T-helper 2 cell treated with Interferon-gamma antibody and Interleukin-4, amounts not matched to agents 100 ng/mL and 5 ng/mL, for 36 hours (primary cell): ENCODE measurements at regions not wholly inside any gene's neighbourhood (a gene's known extent, or its start where the extent isn't known, plus 50 kb on each side); places are given as distances from the start of the nearest gene placed in this dataset.

ENCODE experiments used
- intact Hi-C: fragments of 100-400 bp; cut with micrococcal nuclease; formaldehyde crosslinking; loops from one replicate; pipeline ENCODE4 v1.15.1; 2023

DNA sequence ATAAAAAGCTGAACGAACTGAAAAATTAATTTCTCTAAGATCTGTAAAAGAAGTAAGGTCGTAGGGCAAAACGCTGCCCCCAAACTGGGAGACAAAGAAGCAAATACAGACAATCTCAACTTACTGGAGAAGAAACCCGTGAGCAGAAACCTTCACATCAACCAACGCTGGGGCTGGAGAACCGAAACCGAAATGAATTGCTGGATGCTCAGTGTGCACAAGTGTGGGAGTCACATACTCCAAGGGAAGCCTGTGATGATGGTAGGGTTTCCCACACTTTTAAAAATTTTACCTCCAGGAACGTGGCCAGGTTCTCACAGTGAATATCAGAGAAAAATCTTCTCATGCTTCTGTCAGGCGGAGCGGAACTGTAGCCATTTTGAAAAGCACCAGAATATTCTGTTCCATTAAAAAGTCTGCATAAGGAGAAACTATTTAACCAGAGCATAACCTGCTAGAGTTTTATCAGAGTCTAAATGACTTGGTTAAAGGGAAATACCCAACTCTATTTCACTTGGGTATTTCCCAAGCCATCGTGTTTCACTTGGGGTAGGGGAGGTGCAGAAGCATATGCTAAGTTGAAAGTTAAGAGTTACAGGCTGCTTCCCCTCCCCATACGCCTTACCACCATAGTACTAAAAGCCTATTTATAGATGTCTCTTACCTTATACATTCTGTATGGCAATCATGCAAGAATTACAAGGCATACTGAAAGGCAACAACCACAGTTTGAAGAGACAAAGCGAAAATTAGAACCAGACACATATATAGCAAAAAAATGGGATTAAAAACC is 110.5 kb upstream of the SLITRK1 start:
- intact Hi-C loops = no loop called here

DNA sequence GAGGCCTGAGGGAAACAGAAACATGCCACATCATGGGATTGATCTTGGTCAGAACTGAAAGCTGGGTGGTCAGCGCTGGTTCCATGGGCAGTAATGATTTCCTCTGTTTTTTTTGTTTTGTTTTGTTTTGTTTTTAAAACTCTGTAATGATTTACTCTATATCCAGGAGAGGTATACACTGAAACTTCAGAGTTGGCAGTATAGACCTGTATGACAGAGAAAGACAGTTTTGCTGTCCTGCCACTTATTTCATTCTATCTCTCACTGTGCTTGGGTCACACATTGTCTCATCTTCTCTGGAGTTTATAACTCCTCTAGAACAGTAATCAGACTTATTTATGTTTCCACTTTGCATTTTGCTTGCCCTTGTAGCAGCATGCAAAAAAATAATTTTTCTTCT is 105.1 kb upstream of the SLITRK1 start:
- intact Hi-C loops = no loop called here

DNA sequence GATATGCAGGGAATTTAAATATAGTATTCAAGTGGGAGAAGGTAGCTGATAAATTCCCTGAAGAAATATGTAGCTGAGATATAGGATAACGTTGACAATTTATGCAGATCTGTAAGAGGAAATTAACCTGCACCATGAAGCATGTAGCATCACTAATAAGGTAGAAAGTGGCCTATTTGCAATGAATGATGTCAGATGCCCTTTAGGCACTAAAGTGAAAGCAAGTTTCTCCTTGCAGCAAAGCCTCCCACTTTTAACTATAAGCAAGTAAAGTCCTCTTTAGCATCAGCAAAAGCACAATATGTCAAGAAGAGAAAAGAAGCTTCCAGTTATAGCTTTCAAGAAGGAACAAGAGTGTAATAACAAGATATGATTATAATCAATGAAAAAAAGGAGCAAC is 102.5 kb upstream of the SLITRK1 start:
- intact Hi-C loops = no loop called here

DNA sequence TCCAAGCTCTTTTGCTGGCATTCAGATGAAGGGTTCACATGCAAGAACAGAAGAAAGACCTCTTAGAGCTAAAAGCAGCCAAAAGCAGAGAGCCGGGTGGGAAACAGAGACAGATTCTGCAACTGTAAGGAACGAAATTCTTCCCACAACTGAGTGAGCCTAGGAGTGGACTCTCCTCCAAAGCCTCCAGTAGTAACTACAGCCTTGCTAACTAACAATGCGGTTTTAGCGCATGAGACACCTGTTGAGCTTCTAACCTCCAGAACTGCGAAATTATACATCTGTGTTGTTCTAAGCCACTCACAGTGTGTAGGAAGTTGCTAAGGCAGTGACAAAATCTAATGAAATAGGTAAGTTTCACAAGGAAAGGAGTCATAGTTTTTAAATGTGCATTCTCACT is 98.1 kb upstream of the SLITRK1 start:
- intact Hi-C loops = no loop called here

DNA sequence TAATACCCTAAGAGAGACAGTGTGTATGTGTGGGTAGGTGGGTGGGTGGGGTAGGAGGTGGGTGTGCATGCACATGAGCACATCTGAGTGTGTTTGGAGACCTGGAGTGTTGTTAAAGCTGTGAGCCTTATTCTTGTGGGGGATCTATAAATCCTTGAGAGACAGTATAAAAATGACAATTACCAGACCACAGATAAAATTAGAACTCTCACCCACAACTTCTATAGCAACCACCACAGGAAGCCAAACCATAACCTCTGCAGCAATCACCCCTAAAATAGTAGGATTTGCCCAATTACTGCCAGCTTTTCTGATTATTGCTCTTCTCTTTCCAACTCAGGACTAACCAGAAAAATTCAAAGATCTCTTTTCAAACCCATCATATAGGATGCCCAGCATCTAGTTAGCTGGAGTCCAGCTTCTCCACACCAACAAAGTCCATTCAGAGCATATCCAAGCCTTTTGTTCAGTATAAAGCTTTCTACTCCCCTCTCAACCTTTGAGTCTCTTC is 93.4 kb upstream of the SLITRK1 start:
- intact Hi-C loops = no loop called here

DNA sequence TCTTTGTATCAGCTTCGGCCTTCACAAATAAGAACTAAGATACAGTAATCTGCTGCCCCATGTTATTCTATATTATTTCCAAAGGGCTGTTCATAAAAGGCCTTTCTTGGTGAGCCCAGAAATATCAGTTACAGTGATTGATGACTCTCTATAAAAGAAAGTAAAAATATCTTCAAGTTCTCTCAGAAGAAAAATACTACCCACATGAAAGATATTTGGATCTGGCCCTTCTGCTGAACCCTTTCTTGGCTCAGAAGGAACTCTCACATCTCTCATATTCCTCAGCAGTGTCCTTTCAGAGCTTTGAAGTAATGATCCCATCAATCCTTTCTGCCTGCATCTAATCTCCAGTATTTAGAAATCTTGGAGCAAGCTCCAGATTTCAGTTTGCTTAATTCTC is 76.3 kb upstream of the SLITRK1 start:
- intact Hi-C loops = no loop called here

DNA sequence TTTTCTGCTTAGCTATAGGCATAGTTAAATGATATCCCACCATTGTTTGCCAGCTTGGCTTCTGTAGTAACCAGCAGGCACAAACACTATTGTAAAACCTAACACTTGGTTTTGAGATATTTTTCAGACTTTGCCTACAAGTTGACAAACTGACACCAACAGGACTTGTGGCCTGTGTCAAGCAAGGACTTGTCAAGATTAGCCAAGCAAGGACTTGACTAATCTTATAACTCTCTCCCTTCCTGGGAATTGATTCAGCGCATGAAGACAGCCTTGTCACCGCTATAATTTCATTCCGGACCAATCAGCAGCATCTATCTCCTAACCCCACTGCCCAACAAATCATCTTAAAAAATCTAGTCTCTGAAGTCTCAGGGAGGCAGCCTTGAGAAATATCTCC is 72.7 kb upstream of the SLITRK1 start:
- intact Hi-C loops = no loop called here

DNA sequence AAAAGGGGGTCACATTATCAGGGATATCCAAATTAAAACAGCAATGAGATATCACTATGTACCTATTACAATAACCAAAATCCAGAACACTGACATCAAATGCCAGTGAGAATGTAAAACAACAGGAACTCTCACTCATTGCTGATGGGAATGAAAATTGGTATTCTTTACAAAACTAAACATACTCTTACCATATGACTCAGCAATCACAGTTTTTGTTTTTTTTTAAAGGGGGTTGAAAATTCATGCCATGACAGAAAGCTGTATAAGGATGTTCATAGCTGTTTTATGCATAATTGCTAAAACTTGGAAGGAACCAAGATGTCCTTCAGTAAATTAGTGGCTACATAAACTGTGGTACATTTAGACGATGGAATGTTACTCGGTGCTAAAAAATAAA is 71.6 kb upstream of the SLITRK1 start:
- intact Hi-C loops = no loop called here

DNA sequence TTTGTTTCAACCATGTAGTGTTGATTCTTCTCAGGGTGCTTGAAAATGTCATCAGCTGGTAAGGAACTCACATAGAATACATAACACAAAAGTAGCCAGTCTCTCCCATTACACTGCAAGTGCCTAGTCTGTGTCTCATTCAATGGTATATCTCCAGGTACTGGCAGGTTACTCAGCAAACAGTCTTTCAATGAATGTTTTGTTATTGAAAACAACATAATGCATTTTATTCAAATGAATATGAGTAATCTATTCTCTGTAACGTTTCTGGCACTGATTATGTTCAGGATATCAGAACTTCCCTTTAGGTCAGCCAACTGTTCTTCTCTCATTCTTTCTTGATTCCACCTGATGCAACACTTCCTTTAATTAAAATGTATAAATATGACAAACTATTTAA is 68.0 kb upstream of the SLITRK1 start:
- intact Hi-C loops = no loop called here

DNA sequence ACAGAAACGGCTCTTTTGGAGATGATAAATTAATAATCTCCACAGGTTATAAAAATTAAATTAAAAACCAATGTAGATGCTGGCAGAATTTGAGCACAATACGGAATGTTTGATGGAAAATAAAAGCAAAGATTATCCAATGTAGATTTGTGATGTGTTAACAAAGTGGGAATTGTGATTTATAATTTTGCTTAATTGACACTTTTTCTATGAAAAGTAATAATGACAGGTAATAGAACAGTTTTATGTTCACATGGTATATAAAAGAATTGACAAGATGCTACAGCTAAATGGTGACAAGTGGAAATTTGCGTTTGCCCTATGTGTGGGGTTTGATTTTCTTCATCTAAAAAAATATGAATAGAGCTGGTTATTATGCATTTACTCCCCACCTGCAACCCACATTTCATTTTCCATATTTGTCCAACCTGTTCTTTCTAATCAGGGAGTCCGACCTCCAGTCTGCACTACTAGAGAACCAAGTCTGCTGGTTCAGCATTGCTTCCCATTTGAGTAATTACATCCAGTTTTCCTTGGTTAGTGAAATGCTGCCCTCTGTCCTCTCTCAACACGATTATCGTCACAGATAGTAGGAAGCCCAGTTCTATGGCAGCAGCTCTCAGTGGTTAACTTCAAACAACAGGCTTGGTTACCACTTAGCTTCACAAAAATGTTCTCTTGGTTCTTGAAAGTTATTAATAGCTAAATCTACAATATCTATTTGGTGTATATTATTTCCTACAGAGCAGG is 61.4 kb upstream of the SLITRK1 start:
- intact Hi-C loops = no loop called here

DNA sequence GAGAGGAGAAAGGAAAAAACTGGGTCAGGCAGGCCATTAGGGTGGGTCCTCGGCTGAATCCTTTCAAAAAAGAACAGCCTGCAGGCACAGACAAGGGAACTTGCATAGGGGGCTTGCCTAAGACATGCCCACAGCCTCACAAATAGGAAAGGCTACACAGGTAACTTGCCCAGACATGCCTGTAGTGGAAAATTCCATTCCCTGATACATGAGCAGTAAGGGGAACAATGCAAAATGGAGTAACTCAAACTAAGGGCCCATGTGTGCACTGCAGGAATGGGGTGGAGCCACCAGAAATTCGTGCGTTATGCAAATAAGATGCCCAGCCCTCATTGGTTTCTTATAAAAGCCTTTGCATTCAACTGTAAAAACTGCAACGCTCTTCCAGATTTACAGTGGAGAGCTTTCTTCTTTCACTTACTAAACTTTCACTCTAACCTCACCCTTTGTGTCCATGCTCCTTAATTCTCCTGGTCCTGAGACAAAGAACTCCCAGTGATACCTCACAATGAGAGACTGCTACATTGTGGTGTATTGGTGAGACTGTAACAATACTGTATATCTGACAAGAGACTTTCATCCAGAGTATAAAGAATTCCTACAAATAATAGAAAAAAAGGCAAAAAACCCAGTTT is 59.5 kb upstream of the SLITRK1 start:
- intact Hi-C loops = no loop called here

DNA sequence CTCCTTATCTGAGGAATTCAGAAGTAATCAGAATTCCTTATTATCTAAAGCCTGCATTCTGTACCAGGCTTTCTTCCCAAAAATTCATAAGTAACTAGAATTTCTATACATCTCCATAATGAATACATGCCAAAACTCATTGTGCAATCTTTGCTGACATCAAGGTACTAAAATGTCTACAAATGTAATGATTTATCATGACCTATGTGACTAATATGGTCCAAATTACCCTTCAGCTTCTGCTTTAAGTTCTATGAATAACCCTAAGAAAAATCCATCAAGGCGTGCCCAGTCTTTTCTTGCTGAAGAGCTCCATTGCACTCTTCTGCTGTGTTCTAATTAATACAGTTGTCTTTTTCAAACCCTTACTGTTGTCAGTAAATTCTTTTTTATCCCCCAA is 58.5 kb upstream of the SLITRK1 start:
- intact Hi-C loops = no loop called here

DNA sequence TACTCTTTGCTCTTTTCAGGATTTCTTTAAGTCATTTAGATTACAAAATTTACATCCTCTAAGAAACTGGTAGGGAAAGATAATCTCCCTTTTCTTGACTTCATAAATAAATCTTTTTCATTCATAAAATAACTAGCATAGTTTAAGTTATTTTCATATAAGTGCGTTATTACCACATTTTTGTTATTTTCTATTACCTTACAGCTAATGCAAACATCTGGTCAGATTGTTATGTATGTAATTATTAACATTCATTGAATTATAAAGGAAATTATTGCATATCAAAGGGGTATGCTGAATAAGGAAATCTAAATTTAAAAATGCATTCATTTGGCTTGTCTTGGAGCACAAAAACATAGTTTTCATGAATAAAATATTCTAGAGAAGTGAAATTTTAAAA is 55.3 kb upstream of the SLITRK1 start:
- intact Hi-C loops = no loop called here

DNA sequence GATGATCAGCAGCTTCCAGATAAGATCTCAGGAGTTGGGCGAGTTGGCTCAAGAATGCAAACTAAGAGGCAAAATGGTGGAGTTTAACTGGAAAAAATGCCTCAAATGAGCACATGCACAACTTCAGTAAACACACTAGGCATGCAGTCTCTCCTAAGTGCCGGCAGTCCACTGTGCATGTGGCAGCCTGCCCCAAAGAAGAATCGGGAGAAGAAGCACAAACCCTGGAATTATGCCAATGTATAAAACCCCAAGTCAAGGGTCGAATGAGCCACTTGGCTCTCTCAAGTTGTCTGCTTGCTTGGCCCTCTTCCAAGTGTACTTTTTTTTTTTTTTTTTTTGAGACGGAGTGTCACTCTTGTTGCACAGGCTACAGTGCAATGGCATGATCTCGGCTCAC is 53.3 kb upstream of the SLITRK1 start:
- intact Hi-C loops = no loop called here
